Panc1 (cell line): ENCODE measurements at regions not wholly inside any gene's neighbourhood (a gene's known extent, or its start where the extent isn't known, plus 50 kb on each side); places are given as distances from the start of the nearest gene placed in this dataset.

Experiments
- POLR2AphosphoS5 ChIP-seq: IDR thresholded peaks from 2 replicates; pipeline ENCODE4 v1.6.1; 2012; ENCODE audit warnings: mild to moderate bottlenecking, low read depth, low read length, moderate library complexity
- TCF7L2 ChIP-seq: IDR thresholded peaks from 2 replicates; pipeline ENCODE4 v1.6.1; 2011; ENCODE audit warnings: mild to moderate bottlenecking, low read depth, low read length, inconsistent platforms
- TF ChIP-seq, protein P1 (sequence below): fragments of 450-650 bp; IDR thresholded peaks from 2 replicates; pipeline ENCODE4 v1.5.1; 2017; ENCODE audit warnings: mild to moderate bottlenecking
- TF ChIP-seq, protein P2 (sequence below), 2 experiments: IDR thresholded peaks; 2 replicates each; pipeline ENCODE4 v1.6.1; 2011 to 2012; ENCODE audit warnings: low read depth in 2 of 2, control low read depth in 1 of 2, low read length in 1 of 2, mild to moderate bottlenecking in 1 of 2, moderate library complexity in 1 of 2; ENCODE audit not compliant: insufficient read depth in 1 of 2

- TF ChIP-seq, protein P1, sequence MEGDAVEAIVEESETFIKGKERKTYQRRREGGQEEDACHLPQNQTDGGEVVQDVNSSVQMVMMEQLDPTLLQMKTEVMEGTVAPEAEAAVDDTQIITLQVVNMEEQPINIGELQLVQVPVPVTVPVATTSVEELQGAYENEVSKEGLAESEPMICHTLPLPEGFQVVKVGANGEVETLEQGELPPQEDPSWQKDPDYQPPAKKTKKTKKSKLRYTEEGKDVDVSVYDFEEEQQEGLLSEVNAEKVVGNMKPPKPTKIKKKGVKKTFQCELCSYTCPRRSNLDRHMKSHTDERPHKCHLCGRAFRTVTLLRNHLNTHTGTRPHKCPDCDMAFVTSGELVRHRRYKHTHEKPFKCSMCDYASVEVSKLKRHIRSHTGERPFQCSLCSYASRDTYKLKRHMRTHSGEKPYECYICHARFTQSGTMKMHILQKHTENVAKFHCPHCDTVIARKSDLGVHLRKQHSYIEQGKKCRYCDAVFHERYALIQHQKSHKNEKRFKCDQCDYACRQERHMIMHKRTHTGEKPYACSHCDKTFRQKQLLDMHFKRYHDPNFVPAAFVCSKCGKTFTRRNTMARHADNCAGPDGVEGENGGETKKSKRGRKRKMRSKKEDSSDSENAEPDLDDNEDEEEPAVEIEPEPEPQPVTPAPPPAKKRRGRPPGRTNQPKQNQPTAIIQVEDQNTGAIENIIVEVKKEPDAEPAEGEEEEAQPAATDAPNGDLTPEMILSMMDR = peak; percentile 46; the same call in 1 of the 2 replicates
- no peak for TF ChIP-seq POLR2AphosphoS5
- no peak for TF ChIP-seq TCF7L2
- TF ChIP-seq, protein P2, sequence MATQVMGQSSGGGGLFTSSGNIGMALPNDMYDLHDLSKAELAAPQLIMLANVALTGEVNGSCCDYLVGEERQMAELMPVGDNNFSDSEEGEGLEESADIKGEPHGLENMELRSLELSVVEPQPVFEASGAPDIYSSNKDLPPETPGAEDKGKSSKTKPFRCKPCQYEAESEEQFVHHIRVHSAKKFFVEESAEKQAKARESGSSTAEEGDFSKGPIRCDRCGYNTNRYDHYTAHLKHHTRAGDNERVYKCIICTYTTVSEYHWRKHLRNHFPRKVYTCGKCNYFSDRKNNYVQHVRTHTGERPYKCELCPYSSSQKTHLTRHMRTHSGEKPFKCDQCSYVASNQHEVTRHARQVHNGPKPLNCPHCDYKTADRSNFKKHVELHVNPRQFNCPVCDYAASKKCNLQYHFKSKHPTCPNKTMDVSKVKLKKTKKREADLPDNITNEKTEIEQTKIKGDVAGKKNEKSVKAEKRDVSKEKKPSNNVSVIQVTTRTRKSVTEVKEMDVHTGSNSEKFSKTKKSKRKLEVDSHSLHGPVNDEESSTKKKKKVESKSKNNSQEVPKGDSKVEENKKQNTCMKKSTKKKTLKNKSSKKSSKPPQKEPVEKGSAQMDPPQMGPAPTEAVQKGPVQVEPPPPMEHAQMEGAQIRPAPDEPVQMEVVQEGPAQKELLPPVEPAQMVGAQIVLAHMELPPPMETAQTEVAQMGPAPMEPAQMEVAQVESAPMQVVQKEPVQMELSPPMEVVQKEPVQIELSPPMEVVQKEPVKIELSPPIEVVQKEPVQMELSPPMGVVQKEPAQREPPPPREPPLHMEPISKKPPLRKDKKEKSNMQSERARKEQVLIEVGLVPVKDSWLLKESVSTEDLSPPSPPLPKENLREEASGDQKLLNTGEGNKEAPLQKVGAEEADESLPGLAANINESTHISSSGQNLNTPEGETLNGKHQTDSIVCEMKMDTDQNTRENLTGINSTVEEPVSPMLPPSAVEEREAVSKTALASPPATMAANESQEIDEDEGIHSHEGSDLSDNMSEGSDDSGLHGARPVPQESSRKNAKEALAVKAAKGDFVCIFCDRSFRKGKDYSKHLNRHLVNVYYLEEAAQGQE (IDR thresholded peaks at IDR 0.05; ENCODE audit: insufficient read depth in 1 of 2, low read depth in 2 of 2, low read length in 1 of 2) = no peak
Measured at GRCh38 chr13:81171065-81171647, 830.2 kb upstream of the SPRY2 start.
